GM12878 (cell line): ENCODE measurements at regions not wholly inside any gene's neighbourhood (a gene's known extent, or its start where the extent isn't known, plus 50 kb on each side); places are given as distances from the start of the nearest gene placed in this dataset.

Experiments used
- ATAC-seq: fragments of 200-7000 bp; cut with Tn5 transposase; 3 replicates; pipeline ENCODE4 v1.9.1; 2020; ENCODE audit warnings: mild to moderate bottlenecking, moderate library complexity
- BruUV-seq: library from RNA; stranded (reverse); fragments of 400-500 nt; replicated peaks from 2 replicates; lab custom pipeline; 2021; lab: Mats Ljungman, UMichigan
- CTCF ChIA-PET: fragments of 300-600 bp; sonication (Branson Sonifier 250); formaldehyde crosslinking; extraction: SDS; loops from one replicate; lab custom pipeline; 2021; ENCODE audit warnings: inconsistent platforms; lab: Yijun Ruan, JAX
- POLR2A ChIA-PET: fragments of 350-600 bp; formaldehyde crosslinking; extraction: SDS; loops from one replicate; lab custom pipeline; 2021; ENCODE audit warnings: inconsistent platforms; lab: Charles Lee
- RAD21 ChIA-PET: fragments of 300-600 bp; sonication (Branson Sonifier 250); formaldehyde crosslinking; loops from one replicate; lab custom pipeline; 2023; ENCODE audit warnings: antibody characterized with exemption; ENCODE audit not compliant: unreplicated experiment; lab: Charles Lee
- SMC1A ChIA-PET: fragments of 300-600 bp; sonication (Branson Sonifier 250); formaldehyde crosslinking; loops from one replicate; lab custom pipeline; 2023; ENCODE audit not compliant: unreplicated experiment, uncharacterized antibody; lab: Charles Lee
- DNase-seq: peaks from one replicate; pipeline ENCODE4 v3.0.0-alpha.2; 2011; ENCODE audit warnings: low read depth, low spot score
- FAIRE-seq: peaks from 3 replicates; lab custom pipeline; 2011; peaks lifted over from hg19 to GRCh38; lab: Jason Lieb, UNC
- H2AFZ ChIP-seq: 2 replicates; pipeline ENCODE4 v1.6.0; 2011; ENCODE audit warnings: low read depth, low read length, control low read depth; ENCODE audit not compliant: control insufficient read depth
- H3K27ac ChIP-seq: 2 replicates; pipeline ENCODE4 v1.5.1; 2011; ENCODE audit warnings: control low read depth; ENCODE audit not compliant: control insufficient read depth, insufficient read depth
- H3K27me3 ChIP-seq, 2 experiments: replicated peaks in 1 of 2; 2 replicates each; pipeline versions ENCODE4 v1.6.0 to v1.6.1; 2011; ENCODE audit warnings: low read length in 1 of 2; ENCODE audit not compliant: control insufficient read depth in 2 of 2, insufficient read depth in 2 of 2
- H3K36me3 ChIP-seq, 2 experiments: 2 replicates each; pipeline ENCODE4 v1.5.1; 2011; ENCODE audit warnings: low read length in 1 of 2; ENCODE audit not compliant: control insufficient read depth in 2 of 2, insufficient read depth in 2 of 2
- H3K4me1 ChIP-seq: 2 replicates; pipeline ENCODE4 v1.6.1; 2011; ENCODE audit warnings: mild to moderate bottlenecking, low read length, moderate library complexity, mixed read lengths; ENCODE audit not compliant: control insufficient read depth, insufficient read depth
- H3K4me2 ChIP-seq: 2 replicates; pipeline ENCODE4 v1.6.0; 2011; ENCODE audit warnings: control low read depth; ENCODE audit not compliant: control insufficient read depth, insufficient read depth
- H3K4me3 ChIP-seq: fragments of 200-600 bp; sonication (generic); 2 replicates; pipeline ENCODE4 v1.5.1; 2016
- H3K79me2 ChIP-seq: 2 replicates; pipeline ENCODE4 v1.6.0; 2011; ENCODE audit warnings: low read length; ENCODE audit not compliant: control insufficient read depth, insufficient read depth
- H3K9ac ChIP-seq: 2 replicates; pipeline ENCODE4 v1.8.0; 2011; ENCODE audit warnings: low read length, control low read depth, mixed read lengths; ENCODE audit not compliant: control insufficient read depth, insufficient read depth
- H3K9me3 ChIP-seq: replicated peaks from 3 replicates; pipeline ENCODE4 v1.5.1; 2011; ENCODE audit warnings: mild to moderate bottlenecking, low read length; ENCODE audit not compliant: control insufficient read depth, insufficient read depth
- H4K20me1 ChIP-seq: 2 replicates; pipeline ENCODE4 v1.6.0; 2011; ENCODE audit not compliant: control insufficient read depth, insufficient read depth
- CEBPB ChIP-seq, 2 experiments: fragments of 150-350 bp in 1 of 2; IDR thresholded peaks; 2 replicates each; pipeline ENCODE4 v1.6.1; 2012 to 2014; ENCODE audit warnings: low read depth in 2 of 2, low read length in 2 of 2, borderline replicate concordance in 1 of 2, inconsistent platforms in 1 of 2
- FOXK2 ChIP-seq: fragments of 450-650 bp; IDR thresholded peaks from 2 replicates; pipeline ENCODE4 v1.6.1; 2017; ENCODE audit warnings: mild to moderate bottlenecking, moderate library complexity
- IRF5 ChIP-seq: fragments of 450-650 bp; IDR thresholded peaks from 2 replicates; pipeline ENCODE4 v1.6.1; 2017; ENCODE audit warnings: borderline replicate concordance
- MYB ChIP-seq: fragments of 150-350 bp; IDR thresholded peaks from 2 replicates; pipeline ENCODE4 v1.6.1; 2014; ENCODE audit warnings: mild to moderate bottlenecking, low read depth, low read length, borderline replicate concordance
- RELA ChIP-seq: fragments of 450-650 bp; IDR thresholded peaks from 2 replicates; pipeline ENCODE4 v1.8.0; 2014; ENCODE audit warnings: borderline replicate concordance; ENCODE audit not compliant: partially characterized antibody
- USF1 ChIP-seq: IDR thresholded peaks from 2 replicates; pipeline ENCODE4 v1.6.1; 2011; ENCODE audit warnings: borderline replicate concordance, low read depth, mild to moderate bottlenecking, moderate library complexity, mixed read lengths, low read length; ENCODE audit not compliant: insufficient read depth; ENCODE audit errors: extremely low read length
- WGBS: methylation state at CpG from one replicate; pipeline ENCODE4 v1.1.6; 2016; ENCODE audit warnings: low lambda C conversion rate; ENCODE audit not compliant: insufficient replicate concordance, insufficient coverage; ENCODE audit errors: missing lambda C conversion rate; 5-methylcytosine and 5-hydroxymethylcytosine counted together
- in situ Hi-C: fragments of 300-500 bp; cut with MboI; formaldehyde crosslinking; loops from 9 replicates; pipeline ENCODE4 v1.14.3; 2018; ENCODE audit warnings: mixed read lengths
- intact Hi-C: fragments of 100-400 bp; cut with micrococcal nuclease; formaldehyde crosslinking; loops from one replicate; pipeline ENCODE4 v1.14.2; 2022; ENCODE audit not compliant: unreplicated experiment
- TF ChIP-seq, protein P1 (sequence below): IDR thresholded peaks from 2 replicates; pipeline ENCODE4 v1.6.1; 2011; ENCODE audit warnings: mild to moderate bottlenecking, low read depth, low read length, moderate library complexity; ENCODE audit not compliant: insufficient replicate concordance
- TF ChIP-seq, protein P2 (sequence below): IDR thresholded peaks from 2 replicates; pipeline ENCODE4 v1.6.1; 2011; ENCODE audit warnings: low read depth, mild to moderate bottlenecking, low read length, moderate library complexity, borderline replicate concordance; ENCODE audit errors: extremely low read depth

DNA sequence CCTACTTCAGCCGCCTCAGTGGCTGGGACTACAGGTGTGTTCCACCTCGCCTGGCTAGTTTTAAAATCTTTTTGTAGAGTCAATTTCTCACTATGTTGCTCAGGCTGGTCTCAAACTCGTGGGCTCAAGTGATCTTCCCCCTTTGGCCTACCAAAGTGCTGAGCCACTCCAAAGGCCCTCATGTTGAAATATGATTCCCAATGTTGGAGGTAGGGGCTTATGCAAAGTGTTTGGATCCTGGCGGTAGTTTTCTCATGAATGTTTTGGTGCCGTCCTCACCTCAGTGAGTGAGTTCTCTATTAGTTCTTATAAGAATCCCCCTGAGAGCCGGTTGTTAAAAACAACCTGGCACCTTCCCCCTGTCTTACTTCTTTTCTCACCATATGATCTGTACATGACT, 784.6 kb downstream of the TMTC2 start:
- intact Hi-C loops: loop anchor here (10.0 kb wide), 1 partner anchor 787 kb away; the partner anchor contains the start of gene TMTC2
- RAD21 ChIA-PET: interaction anchor here (0.7 kb wide), 1 partner anchor 947 kb away, joined by 3 read pairs; no protein-coding TSS in a partner anchor
- Histone ChIP-seq H3K27me3 (no peaks in the 10 kb centered on the region), H3K4me3 (no peak overlapping the region), H3K4me1 (no peaks in the 10 kb centered on the region), H3K9me3 (no peaks in the 10 kb centered on the region), H3K27ac (no peak overlapping the region), H3K36me3 (no peaks in the 10 kb centered on the region), H2AFZ (no peak overlapping the region), H4K20me1 (no peaks in the 10 kb centered on the region), H3K9ac (no peak overlapping the region), H3K4me2 (no peak overlapping the region), H3K79me2 (no peaks in the 10 kb centered on the region)
- WGBS: 38% methylated on average over 6 of the region's 6 CpGs
- BruUV-seq: no TSS peak
- in situ Hi-C loops: no loop called here
- SMC1A ChIA-PET: no interaction called here
- CTCF ChIA-PET: interaction anchor here (1.3 kb wide), 1 partner anchor 785 kb away, joined by 3 read pairs; no protein-coding TSS in a partner anchor
- TF ChIP-seq USF1 (no peak), FOXK2 (no peak)
- POLR2A ChIA-PET: no interaction called here
- ATAC-seq (no peak), FAIRE-seq (no peak), DNase-seq (no peak)

GRCh38 chr12:83470749-83471148, 784.0 kb downstream of the TMTC2 start:
- ChIA-PET SMC1A (no interaction called here), POLR2A (no interaction called here), RAD21 (interaction anchor here (0.7 kb wide), 1 partner anchor 947 kb away, joined by 3 read pairs; no protein-coding TSS in a partner anchor), CTCF (no interaction called here)
- ATAC-seq (no peak), FAIRE-seq (no peak), DNase-seq (no peak)
- Histone ChIP-seq H3K9ac (no peak overlapping the region), H3K9me3 (no peaks in the 10 kb centered on the region), H2AFZ (no peak overlapping the region), H3K27ac (no peak overlapping the region), H3K4me3 (no peak overlapping the region), H3K4me1 (no peaks in the 10 kb centered on the region), H3K79me2 (no peaks in the 10 kb centered on the region), H3K27me3 (no peaks in the 10 kb centered on the region), H3K4me2 (no peak overlapping the region), H3K36me3 (no peaks in the 10 kb centered on the region), H4K20me1 (no peaks in the 10 kb centered on the region)
- WGBS: 28% methylated on average over 3 of the region's 3 CpGs
- in situ Hi-C loops (no loop called here), intact Hi-C loops (loop anchor here (10.0 kb wide), 1 partner anchor 786 kb away; the partner anchor contains the start of gene TMTC2)
- no TSS peak for BruUV-seq
- no peak for TF ChIP-seq IRF5
- TF ChIP-seq, protein P1, sequence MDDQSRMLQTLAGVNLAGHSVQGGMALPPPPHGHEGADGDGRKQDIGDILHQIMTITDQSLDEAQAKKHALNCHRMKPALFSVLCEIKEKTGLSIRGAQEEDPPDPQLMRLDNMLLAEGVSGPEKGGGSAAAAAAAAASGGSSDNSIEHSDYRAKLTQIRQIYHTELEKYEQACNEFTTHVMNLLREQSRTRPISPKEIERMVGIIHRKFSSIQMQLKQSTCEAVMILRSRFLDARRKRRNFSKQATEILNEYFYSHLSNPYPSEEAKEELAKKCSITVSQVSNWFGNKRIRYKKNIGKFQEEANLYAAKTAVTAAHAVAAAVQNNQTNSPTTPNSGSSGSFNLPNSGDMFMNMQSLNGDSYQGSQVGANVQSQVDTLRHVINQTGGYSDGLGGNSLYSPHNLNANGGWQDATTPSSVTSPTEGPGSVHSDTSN: no peak
- TF ChIP-seq, protein P2, sequence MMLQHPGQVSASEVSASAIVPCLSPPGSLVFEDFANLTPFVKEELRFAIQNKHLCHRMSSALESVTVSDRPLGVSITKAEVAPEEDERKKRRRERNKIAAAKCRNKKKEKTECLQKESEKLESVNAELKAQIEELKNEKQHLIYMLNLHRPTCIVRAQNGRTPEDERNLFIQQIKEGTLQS: no peak
- TF ChIP-seq MYB: no peak
- no peak for TF ChIP-seq CEBPB (IDR thresholded peaks at IDR 0.05; ENCODE audit: borderline replicate concordance in 1 of 2, low read depth in 2 of 2, low read length in 2 of 2)
- no peak for TF ChIP-seq RELA
